HEK293 (cell line): ENCODE measurements at regions not wholly inside any gene's neighbourhood (a gene's known extent, or its start where the extent isn't known, plus 50 kb on each side); places are given as distances from the start of the nearest gene placed in this dataset.

Experiments used
- CTCF ChIA-PET: fragments of 350-600 bp; formaldehyde crosslinking; extraction: SDS; loops from one replicate; lab custom pipeline; 2021; ENCODE audit warnings: antibody characterized with exemption; lab: Yijun Ruan, JAX
- POLR2A ChIA-PET: fragments of 300-600 bp; formaldehyde crosslinking; extraction: SDS; loops from one replicate; lab custom pipeline; 2020; ENCODE audit warnings: antibody characterized with exemption, inconsistent platforms; lab: Yijun Ruan, JAX
- H3K27ac ChIP-seq: fragments of 200-500 bp; sonication (Bioruptor generic); 2 replicates; pipeline ENCODE4 v1.5.1; 2014; ENCODE audit warnings: low read depth, low read length, control low read depth, inconsistent platforms; ENCODE audit errors: extremely low read depth
- H3K36me3 ChIP-seq, 2 experiments: fragments of 200-500 bp in 1 of 2; sonication (Bioruptor generic) in 1 of 2; 1 replicate in 1 of 2; 2 replicates in 1 of 2; pipeline ENCODE4 v1.5.1; 2014 to 2017; ENCODE audit warnings: inconsistent platforms in 2 of 2, low read length in 2 of 2; ENCODE audit not compliant: control insufficient read depth in 2 of 2, insufficient read depth in 1 of 2
- H3K4me1 ChIP-seq: fragments of 200-500 bp; sonication (Bioruptor generic); 2 replicates; pipeline ENCODE4 v1.5.1; 2014; ENCODE audit warnings: mild to moderate bottlenecking, low read length, inconsistent platforms; ENCODE audit not compliant: control insufficient read depth, insufficient read depth
- H3K4me3 ChIP-seq: 2 replicates; pipeline ENCODE4 v1.5.1; 2011; ENCODE audit warnings: low read depth, mild to moderate bottlenecking, control low read depth, low read length, moderate library complexity
- H3K9me3 ChIP-seq: fragments of 200-500 bp; sonication (Bioruptor generic); 2 replicates; pipeline ENCODE4 v1.5.1; 2014; ENCODE audit warnings: low read depth, low read length, inconsistent platforms; ENCODE audit not compliant: control insufficient read depth, insufficient read depth
- GLI2 ChIP-seq: fragments of 450-650 bp; formaldehyde crosslinking; IDR thresholded peaks from 2 replicates; pipeline ENCODE4; 2017; ENCODE audit warnings: missing biosample characterization, missing genetic modification characterization, low read depth, borderline replicate concordance
- GLIS2 ChIP-seq: fragments of 450-650 bp; formaldehyde crosslinking; IDR thresholded peaks from 2 replicates; pipeline ENCODE4 v1.5.1; 2016; ENCODE audit warnings: missing biosample characterization, missing genetic modification characterization
- KLF1 ChIP-seq: fragments of 450-650 bp; formaldehyde crosslinking; IDR thresholded peaks from 2 replicates; pipeline ENCODE4 v1.5.1; 2016; ENCODE audit warnings: missing biosample characterization, missing genetic modification characterization
- MEIS1 ChIP-seq: sonication (generic); formaldehyde crosslinking; IDR thresholded peaks from 2 replicates; pipeline ENCODE4 v1.8.1; 2022; ENCODE audit warnings: missing genetic modification reagents, mild to moderate bottlenecking, borderline replicate concordance
- OSR2 ChIP-seq: fragments of 450-650 bp; formaldehyde crosslinking; IDR thresholded peaks from 2 replicates; pipeline ENCODE4 v1.5.1; 2016; ENCODE audit warnings: missing biosample characterization, missing genetic modification characterization
- SETDB1 ChIP-seq: IDR thresholded peaks from one replicate; pipeline ENCODE4 v1.6.1; 2017; ENCODE audit warnings: mild to moderate bottlenecking, low read length, moderate library complexity, mixed read lengths; ENCODE audit not compliant: insufficient read length
- SP2 ChIP-seq: fragments of 450-650 bp; formaldehyde crosslinking; IDR thresholded peaks from 2 replicates; pipeline ENCODE4 v1.5.1; 2016; ENCODE audit warnings: missing biosample characterization, missing genetic modification characterization
- ZEB2 ChIP-seq: fragments of 450-650 bp; formaldehyde crosslinking; IDR thresholded peaks from 2 replicates; pipeline ENCODE4 v1.5.1; 2016; ENCODE audit warnings: missing biosample characterization, missing genetic modification characterization
- ZFP37 ChIP-seq: fragments of 450-650 bp; formaldehyde crosslinking; IDR thresholded peaks from 2 replicates; pipeline ENCODE4 v1.5.1; 2016; ENCODE audit warnings: missing biosample characterization, missing genetic modification characterization
- ZNF132 ChIP-seq: fragments of 450-650 bp; formaldehyde crosslinking; IDR thresholded peaks from 2 replicates; pipeline ENCODE4 v1.5.1; 2017; ENCODE audit warnings: missing biosample characterization, missing genetic modification characterization, borderline replicate concordance
- ZNF140 ChIP-seq: fragments of 450-650 bp; formaldehyde crosslinking; IDR thresholded peaks from 2 replicates; pipeline ENCODE4 v1.5.1; 2016; ENCODE audit warnings: missing biosample characterization, missing genetic modification characterization
- ZNF155 ChIP-seq: fragments of 450-650 bp; formaldehyde crosslinking; IDR thresholded peaks from 2 replicates; pipeline ENCODE4 v1.5.1; 2016; ENCODE audit warnings: missing biosample characterization, missing genetic modification characterization
- ZNF184 ChIP-seq: fragments of 450-650 bp; IDR thresholded peaks from 2 replicates; pipeline ENCODE4 v1.5.1; 2018; ENCODE audit warnings: missing biosample characterization, mild to moderate bottlenecking, missing genetic modification characterization
- ZNF2 ChIP-seq: fragments of 450-650 bp; formaldehyde crosslinking; IDR thresholded peaks from 2 replicates; pipeline ENCODE4 v1.5.1; 2016; ENCODE audit warnings: missing biosample characterization, missing genetic modification characterization
- ZNF239 ChIP-seq: fragments of 450-650 bp; formaldehyde crosslinking; IDR thresholded peaks from 2 replicates; pipeline ENCODE4 v1.5.1; 2016; ENCODE audit warnings: missing biosample characterization, missing genetic modification characterization
- ZNF37A ChIP-seq: fragments of 450-650 bp; IDR thresholded peaks from 2 replicates; pipeline ENCODE4 v1.5.1; 2018; ENCODE audit warnings: missing biosample characterization, missing genetic modification characterization
- ZNF394 ChIP-seq: fragments of 450-650 bp; formaldehyde crosslinking; IDR thresholded peaks from 2 replicates; pipeline ENCODE4 v1.5.1; 2016; ENCODE audit warnings: missing biosample characterization, missing genetic modification characterization, mild to moderate bottlenecking, moderate library complexity, borderline replicate concordance
- ZNF433 ChIP-seq: fragments of 450-650 bp; formaldehyde crosslinking; IDR thresholded peaks from 2 replicates; pipeline ENCODE4 v1.5.1; 2016; ENCODE audit warnings: missing biosample characterization, missing genetic modification characterization, low read depth
- ZNF629 ChIP-seq: fragments of 450-650 bp; formaldehyde crosslinking; IDR thresholded peaks from 2 replicates; pipeline ENCODE4 v1.5.1; 2017; ENCODE audit warnings: missing biosample characterization, missing genetic modification characterization
- ZNF664 ChIP-seq: fragments of 450-650 bp; formaldehyde crosslinking; IDR thresholded peaks from 2 replicates; pipeline ENCODE4 v1.5.1; 2016; ENCODE audit warnings: missing biosample characterization, missing genetic modification characterization
- ZNF747 ChIP-seq: fragments of 450-650 bp; formaldehyde crosslinking; IDR thresholded peaks from 2 replicates; pipeline ENCODE4 v1.5.1; 2016; ENCODE audit warnings: missing biosample characterization, missing genetic modification characterization
- ZNF843 ChIP-seq: fragments of 450-650 bp; formaldehyde crosslinking; IDR thresholded peaks from 2 replicates; pipeline ENCODE4 v1.5.1; 2016; ENCODE audit warnings: missing biosample characterization, missing genetic modification characterization
- TF ChIP-seq, protein P1 (sequence below): fragments of 450-650 bp; formaldehyde crosslinking; IDR thresholded peaks from 2 replicates; pipeline ENCODE4 v1.5.1; 2016; ENCODE audit warnings: missing biosample characterization, missing genetic modification characterization, low read depth
- TF ChIP-seq, protein P2 (sequence below): fragments of 450-650 bp; formaldehyde crosslinking; IDR thresholded peaks from 2 replicates; pipeline ENCODE4 v1.5.1; 2016; ENCODE audit warnings: missing biosample characterization, missing genetic modification characterization
- TF ChIP-seq, protein P3 (sequence below): fragments of 450-650 bp; formaldehyde crosslinking; IDR thresholded peaks from 2 replicates; pipeline ENCODE4 v1.5.1; 2016; ENCODE audit warnings: missing biosample characterization, missing genetic modification characterization
- TF ChIP-seq, protein P4 (sequence below): fragments of 450-650 bp; formaldehyde crosslinking; IDR thresholded peaks from 2 replicates; pipeline ENCODE4 v1.5.1; 2016; ENCODE audit warnings: missing biosample characterization, missing genetic modification characterization
- TF ChIP-seq, protein P5 (sequence below): fragments of 450-650 bp; formaldehyde crosslinking; IDR thresholded peaks from 2 replicates; pipeline ENCODE4 v1.5.1; 2017; ENCODE audit warnings: missing biosample characterization, missing genetic modification characterization

DNA sequence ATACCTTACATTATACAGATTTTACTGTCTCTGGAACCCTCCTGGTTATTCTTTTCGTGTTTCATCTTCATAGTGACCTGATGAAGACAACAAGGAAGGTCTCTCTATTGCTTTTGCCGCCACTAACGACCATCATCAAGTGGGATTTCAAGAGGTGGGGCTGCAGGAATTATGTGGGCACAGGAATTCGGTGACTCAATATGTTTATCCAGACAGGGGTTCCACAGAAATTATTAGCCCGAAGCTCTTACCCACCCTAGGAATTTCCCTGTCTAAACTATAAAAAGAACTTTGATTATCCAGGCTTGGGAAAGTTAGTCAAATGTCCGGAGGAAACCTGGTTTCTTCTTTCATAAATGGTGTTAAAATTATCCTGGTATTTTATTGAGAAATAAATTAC lies 566.8 kb upstream of the TENM4 start:
- Histone ChIP-seq H3K4me3 (no peak overlapping the region), H3K36me3 (no peaks in the 10 kb centered on the region), H3K27ac (no peak overlapping the region), H3K4me1 (no peaks in the 10 kb centered on the region), H3K9me3 (no peaks in the 10 kb centered on the region)
- POLR2A ChIA-PET: no interaction called here
- TF ChIP-seq, protein P1, sequence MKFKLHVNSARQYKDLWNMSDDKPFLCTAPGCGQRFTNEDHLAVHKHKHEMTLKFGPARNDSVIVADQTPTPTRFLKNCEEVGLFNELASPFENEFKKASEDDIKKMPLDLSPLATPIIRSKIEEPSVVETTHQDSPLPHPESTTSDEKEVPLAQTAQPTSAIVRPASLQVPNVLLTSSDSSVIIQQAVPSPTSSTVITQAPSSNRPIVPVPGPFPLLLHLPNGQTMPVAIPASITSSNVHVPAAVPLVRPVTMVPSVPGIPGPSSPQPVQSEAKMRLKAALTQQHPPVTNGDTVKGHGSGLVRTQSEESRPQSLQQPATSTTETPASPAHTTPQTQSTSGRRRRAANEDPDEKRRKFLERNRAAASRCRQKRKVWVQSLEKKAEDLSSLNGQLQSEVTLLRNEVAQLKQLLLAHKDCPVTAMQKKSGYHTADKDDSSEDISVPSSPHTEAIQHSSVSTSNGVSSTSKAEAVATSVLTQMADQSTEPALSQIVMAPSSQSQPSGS (tag by site-specific recombination): no peak
- TF ChIP-seq SETDB1 (no peak), ZNF37A (no peak)
- CTCF ChIA-PET: interaction anchor here (0.5 to 0.8 kb wide), 2 partner anchors 26 to 544 kb away, joined by 3 to 5 read pairs; no protein-coding TSS in a partner anchor

DNA sequence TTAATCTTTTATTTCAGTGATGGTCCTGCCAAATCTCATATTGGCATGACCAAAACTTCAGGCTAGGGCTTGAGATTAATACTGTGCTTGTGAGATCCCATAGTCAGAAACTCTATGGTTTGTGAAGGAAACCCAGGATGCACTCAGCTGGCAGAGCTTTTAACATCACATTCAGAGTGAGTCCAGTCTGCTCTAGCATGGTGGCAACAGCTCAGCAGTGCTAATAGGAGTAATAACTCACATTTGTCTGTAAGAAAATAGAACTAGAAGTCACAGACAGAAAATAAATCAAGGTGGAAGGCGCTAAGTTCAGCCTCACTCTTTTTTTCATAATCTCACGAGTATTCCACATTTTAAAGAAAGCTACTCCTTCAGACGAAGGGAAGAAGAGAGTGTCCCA lies 549.3 kb upstream of the TENM4 start:
- no peaks in the 10 kb centered on the region for H3K4me1 ChIP-seq
- H3K36me3 ChIP-seq: no peaks in the 10 kb centered on the region
- CTCF ChIA-PET: no interaction called here
- no peak overlapping the region for H3K27ac ChIP-seq
- H3K4me3 ChIP-seq: no peak overlapping the region
- TF ChIP-seq GLI2 (no peak), ZEB2 (tag by site-specific recombination) (no peak), ZNF239 (no peak), OSR2 (no peak), MEIS1 (CRISPR knock-in tag) (no peak), ZNF184 (no peak), ZNF394 (no peak), ZFP37 (tag by site-specific recombination) (no peak)
- TF ChIP-seq, protein P2, sequence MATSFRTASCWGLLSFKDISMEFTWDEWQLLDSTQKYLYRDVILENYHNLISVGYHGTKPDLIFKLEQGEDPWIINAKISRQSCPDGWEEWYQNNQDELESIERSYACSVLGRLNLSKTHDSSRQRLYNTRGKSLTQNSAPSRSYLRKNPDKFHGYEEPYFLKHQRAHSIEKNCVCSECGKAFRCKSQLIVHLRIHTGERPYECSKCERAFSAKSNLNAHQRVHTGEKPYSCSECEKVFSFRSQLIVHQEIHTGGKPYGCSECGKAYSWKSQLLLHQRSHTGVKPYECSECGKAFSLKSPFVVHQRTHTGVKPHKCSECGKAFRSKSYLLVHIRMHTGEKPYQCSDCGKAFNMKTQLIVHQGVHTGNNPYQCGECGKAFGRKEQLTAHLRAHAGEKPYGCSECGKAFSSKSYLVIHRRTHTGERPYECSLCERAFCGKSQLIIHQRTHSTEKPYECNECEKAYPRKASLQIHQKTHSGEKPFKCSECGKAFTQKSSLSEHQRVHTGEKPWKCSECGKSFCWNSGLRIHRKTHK: no peak
- POLR2A ChIA-PET: no interaction called here
- no peaks in the 10 kb centered on the region for H3K9me3 ChIP-seq

DNA sequence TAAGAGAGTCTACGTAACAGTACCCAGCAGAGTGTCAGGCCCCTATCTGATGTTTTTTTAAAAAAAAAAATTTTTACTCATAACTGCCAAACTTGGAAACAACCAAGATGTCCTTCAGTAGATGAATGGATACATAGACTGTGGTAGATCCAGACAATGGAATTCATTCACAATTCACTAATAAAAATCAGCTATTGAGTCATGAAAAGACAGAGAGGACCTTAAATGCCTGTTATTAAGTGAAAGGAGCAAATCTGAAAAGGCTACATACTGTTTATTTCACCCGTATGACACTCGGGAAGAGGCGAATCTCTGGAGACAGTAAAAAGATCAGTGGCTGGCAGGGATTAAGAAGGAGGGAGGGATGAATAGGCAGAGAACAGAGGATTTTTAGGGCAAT lies 541.4 kb upstream of the TENM4 start:
- Histone ChIP-seq H3K4me3 (no peak overlapping the region), H3K9me3 (no peaks in the 10 kb centered on the region), H3K36me3 (no peaks in the 10 kb centered on the region), H3K27ac (no peak overlapping the region), H3K4me1 (no peaks in the 10 kb centered on the region)
- POLR2A ChIA-PET: no interaction called here
- no peak for TF ChIP-seq SP2 (tag by site-specific recombination)
- no peak for TF ChIP-seq GLIS2 (tag by site-specific recombination)
- TF ChIP-seq ZNF664 (tag by site-specific recombination): no peak
- no peak for TF ChIP-seq ZNF155
- no peak for TF ChIP-seq ZNF2
- TF ChIP-seq ZNF747 (tag by site-specific recombination): no peak
- TF ChIP-seq, protein P3, sequence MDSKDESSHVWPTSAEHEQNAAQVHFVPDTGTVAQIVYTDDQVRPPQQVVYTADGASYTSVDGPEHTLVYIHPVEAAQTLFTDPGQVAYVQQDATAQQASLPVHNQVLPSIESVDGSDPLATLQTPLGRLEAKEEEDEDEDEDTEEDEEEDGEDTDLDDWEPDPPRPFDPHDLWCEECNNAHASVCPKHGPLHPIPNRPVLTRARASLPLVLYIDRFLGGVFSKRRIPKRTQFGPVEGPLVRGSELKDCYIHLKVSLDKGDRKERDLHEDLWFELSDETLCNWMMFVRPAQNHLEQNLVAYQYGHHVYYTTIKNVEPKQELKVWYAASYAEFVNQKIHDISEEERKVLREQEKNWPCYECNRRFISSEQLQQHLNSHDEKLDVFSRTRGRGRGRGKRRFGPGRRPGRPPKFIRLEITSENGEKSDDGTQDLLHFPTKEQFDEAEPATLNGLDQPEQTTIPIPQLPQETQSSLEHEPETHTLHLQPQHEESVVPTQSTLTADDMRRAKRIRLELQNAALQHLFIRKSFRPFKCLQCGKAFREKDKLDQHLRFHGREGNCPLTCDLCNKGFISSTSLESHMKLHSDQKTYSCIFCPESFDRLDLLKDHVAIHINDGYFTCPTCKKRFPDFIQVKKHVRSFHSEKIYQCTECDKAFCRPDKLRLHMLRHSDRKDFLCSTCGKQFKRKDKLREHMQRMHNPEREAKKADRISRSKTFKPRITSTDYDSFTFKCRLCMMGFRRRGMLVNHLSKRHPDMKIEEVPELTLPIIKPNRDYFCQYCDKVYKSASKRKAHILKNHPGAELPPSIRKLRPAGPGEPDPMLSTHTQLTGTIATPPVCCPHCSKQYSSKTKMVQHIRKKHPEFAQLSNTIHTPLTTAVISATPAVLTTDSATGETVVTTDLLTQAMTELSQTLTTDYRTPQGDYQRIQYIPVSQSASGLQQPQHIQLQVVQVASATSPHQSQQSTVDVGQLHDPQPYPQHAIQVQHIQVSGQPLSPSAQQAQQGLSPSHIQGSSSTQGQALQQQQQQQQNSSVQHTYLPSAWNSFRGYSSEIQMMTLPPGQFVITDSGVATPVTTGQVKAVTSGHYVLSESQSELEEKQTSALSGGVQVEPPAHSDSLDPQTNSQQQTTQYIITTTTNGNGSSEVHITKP (tag by site-specific recombination): no peak
- no peak for TF ChIP-seq ZNF140
- no peak for TF ChIP-seq ZNF132 (tag by site-specific recombination)
- no peak for TF ChIP-seq KLF1 (tag by site-specific recombination)
- TF ChIP-seq GLI2: no peak
- TF ChIP-seq, protein P4, sequence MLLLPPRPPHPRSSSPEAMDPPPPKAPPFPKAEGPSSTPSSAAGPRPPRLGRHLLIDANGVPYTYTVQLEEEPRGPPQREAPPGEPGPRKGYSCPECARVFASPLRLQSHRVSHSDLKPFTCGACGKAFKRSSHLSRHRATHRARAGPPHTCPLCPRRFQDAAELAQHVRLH (tag by site-specific recombination): no peak
- no peak for TF ChIP-seq ZNF843 (tag by site-specific recombination)
- TF ChIP-seq, protein P5, sequence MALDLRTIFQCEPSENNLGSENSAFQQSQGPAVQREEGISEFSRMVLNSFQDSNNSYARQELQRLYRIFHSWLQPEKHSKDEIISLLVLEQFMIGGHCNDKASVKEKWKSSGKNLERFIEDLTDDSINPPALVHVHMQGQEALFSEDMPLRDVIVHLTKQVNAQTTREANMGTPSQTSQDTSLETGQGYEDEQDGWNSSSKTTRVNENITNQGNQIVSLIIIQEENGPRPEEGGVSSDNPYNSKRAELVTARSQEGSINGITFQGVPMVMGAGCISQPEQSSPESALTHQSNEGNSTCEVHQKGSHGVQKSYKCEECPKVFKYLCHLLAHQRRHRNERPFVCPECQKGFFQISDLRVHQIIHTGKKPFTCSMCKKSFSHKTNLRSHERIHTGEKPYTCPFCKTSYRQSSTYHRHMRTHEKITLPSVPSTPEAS (tag by site-specific recombination): no peak
- no peak for TF ChIP-seq ZNF433
- no peak for TF ChIP-seq ZNF629
- CTCF ChIA-PET: no interaction called here
